GM23338 (cell line): ENCODE measurements at regions not wholly inside any gene's neighbourhood (a gene's known extent, or its start where the extent isn't known, plus 50 kb on each side); places are given as distances from the start of the nearest gene placed in this dataset.

Experiments
- EZH2 ChIP-seq: fragments of 200-600 bp; sonication (generic); IDR thresholded peaks from one replicate; pipeline ENCODE4 v1.8.0; 2017; ENCODE audit warnings: antibody characterized with exemption, mild to moderate bottlenecking, low read depth; ENCODE audit not compliant: unreplicated experiment
- EZH2phosphoT487 ChIP-seq: fragments of 200-600 bp; sonication (generic); IDR thresholded peaks from one replicate; pipeline ENCODE4 v1.8.1; 2018; ENCODE audit warnings: antibody characterized with exemption; ENCODE audit not compliant: unreplicated experiment
- POLR2AphosphoS5 ChIP-seq: IDR thresholded peaks from 2 replicates; pipeline ENCODE4 v1.6.1; 2016; ENCODE audit warnings: antibody characterized with exemption, low read depth
- ZNF114 ChIP-seq: fragments of 250-450 bp; sonication (Bioruptor Pico); IDR thresholded peaks from 2 replicates; pipeline ENCODE4 v1.5.0; 2020; ENCODE audit warnings: mild to moderate bottlenecking, moderate library complexity
- TF ChIP-seq, protein P1 (sequence below), 2 experiments: fragments of 200-600 bp in 1 of 2; sonication (generic) in 1 of 2; conservative IDR thresholded peaks; 2 replicates each; pipeline versions ENCODE4 v1.5.1 to v1.6.1; 2016 to 2017; ENCODE audit warnings: antibody characterized with exemption in 2 of 2, low read depth in 2 of 2, mild to moderate bottlenecking in 2 of 2, moderate library complexity in 1 of 2

DNA sequence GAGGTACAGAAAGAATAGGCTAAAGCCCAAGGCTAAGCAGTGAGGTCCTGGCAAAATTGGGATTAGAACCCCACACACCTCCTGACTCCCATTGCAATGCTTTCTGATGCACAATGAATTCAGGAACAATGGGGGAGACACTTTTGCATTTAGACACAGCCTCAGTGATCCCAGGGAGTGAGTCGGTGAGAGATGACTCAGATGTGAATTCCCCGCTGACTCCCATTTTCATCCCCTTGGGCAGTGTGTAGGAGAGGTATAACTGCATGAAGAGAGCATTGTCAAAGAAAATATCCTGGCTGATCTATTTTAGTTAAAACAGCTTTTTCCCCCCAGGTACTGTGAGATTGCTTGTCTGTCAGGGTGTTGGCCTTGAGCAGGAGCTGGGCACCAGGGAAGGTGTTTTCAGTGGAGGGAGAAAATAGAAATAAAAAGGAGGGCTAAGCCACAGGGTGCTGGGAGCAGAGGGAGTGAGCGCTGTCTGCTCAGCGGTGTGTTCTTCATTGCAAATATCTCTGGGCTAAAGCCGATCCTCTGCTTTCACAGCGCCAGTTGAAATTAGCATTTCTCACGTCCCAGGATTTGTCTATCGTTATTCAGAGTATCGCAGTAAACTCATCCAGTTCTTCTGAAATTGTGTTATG lies 247.7 kb upstream of the PTBP2 start:
- TF ChIP-seq EZH2, result no peak
- TF ChIP-seq, protein P1, sequence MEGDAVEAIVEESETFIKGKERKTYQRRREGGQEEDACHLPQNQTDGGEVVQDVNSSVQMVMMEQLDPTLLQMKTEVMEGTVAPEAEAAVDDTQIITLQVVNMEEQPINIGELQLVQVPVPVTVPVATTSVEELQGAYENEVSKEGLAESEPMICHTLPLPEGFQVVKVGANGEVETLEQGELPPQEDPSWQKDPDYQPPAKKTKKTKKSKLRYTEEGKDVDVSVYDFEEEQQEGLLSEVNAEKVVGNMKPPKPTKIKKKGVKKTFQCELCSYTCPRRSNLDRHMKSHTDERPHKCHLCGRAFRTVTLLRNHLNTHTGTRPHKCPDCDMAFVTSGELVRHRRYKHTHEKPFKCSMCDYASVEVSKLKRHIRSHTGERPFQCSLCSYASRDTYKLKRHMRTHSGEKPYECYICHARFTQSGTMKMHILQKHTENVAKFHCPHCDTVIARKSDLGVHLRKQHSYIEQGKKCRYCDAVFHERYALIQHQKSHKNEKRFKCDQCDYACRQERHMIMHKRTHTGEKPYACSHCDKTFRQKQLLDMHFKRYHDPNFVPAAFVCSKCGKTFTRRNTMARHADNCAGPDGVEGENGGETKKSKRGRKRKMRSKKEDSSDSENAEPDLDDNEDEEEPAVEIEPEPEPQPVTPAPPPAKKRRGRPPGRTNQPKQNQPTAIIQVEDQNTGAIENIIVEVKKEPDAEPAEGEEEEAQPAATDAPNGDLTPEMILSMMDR (conservative IDR thresholded peaks at IDR 0.05; ENCODE audit: low read depth in 2 of 2), result no peak
- TF ChIP-seq EZH2phosphoT487, result no peak
- no peak for TF ChIP-seq ZNF114
- no peak for TF ChIP-seq POLR2AphosphoS5
